Rectal smooth muscle tissue (tissue), 1 donor: ENCODE measurements at regions not wholly inside any gene's neighbourhood (a gene's known extent, or its start where the extent isn't known, plus 50 kb on each side); places are given as distances from the start of the nearest gene placed in this dataset.

ENCODE experiments used
- H3K27ac ChIP-seq: one replicate; pipeline ENCODE4 v1.7.0; 2013; ENCODE audit warnings: low read depth, low read length, inconsistent platforms
- H3K27me3 ChIP-seq: one replicate; pipeline ENCODE4 v1.7.0; 2013; ENCODE audit warnings: low read length; ENCODE audit not compliant: control insufficient read depth, insufficient read depth
- H3K36me3 ChIP-seq: one replicate; pipeline ENCODE4 v1.7.0; 2013; ENCODE audit warnings: low read length; ENCODE audit not compliant: control insufficient read depth, insufficient read depth
- H3K4me1 ChIP-seq: one replicate; pipeline ENCODE4 v1.7.0; 2013; ENCODE audit warnings: low read length; ENCODE audit not compliant: control insufficient read depth, insufficient read depth
- H3K4me3 ChIP-seq: one replicate; pipeline ENCODE4 v1.7.0; 2013; ENCODE audit warnings: low read length
- H3K9ac ChIP-seq: one replicate; pipeline ENCODE4 v1.7.0; 2013; ENCODE audit warnings: low read length

DNA sequence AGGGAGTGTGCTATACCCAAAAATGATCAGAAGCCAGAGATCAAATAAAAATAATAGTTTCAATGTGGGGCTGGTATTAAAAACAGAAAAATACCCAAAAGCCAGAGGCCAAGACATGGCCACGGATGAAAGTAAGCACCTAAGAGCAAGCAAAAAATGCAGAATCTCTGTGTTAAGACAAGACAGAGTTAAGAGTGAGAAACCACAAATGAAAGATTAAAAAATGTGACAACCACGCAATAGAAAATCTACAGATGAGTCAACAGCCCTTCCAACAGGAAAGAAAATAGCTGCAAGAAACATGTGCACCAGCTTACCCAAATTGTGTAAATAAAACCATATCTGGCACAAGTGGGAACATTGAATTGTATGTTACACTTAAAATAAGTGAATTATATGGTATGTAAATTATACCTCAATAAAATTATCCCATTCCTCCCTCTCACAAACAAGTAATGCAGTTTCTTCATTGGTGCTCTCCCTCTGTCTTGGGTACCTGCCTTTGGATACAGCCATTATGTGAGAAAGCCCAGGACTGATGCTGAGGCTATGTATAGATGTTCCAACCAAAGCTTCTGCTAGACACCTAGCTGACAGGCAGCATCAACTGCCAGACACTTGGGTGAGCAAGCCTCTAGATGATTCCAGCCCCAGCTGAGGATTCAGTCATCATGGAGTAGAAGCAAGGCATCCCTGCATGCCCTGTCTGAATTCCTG is 55.3 kb upstream of the UFL1 start:
- H3K27me3 ChIP-seq, result no peaks in the 10 kb centered on the region
- H3K4me3 ChIP-seq, result no peak overlapping the region
- no peaks in the 10 kb centered on the region for H3K4me1 ChIP-seq
- no peak overlapping the region for H3K9ac ChIP-seq
- H3K27ac ChIP-seq, result no peak overlapping the region
- no peaks in the 10 kb centered on the region for H3K36me3 ChIP-seq

DNA sequence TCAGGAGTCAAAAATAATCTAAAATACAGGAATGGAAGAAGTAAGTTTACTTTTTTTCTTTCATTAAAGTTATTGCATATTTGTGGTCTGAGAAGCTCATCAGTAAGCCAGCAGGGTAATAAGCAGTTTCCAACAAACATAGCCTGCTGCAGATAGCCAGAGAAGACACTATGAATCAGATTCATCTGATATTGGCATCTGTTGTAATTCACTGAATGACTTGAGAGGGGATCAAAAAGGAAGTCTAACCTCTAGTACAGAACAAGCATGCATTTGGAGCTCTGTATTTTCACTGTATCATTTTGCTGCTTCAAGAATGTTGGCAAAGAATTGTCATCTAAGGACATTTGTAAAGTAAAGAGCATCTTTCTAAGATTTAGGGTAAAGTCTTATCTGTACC is 53.8 kb upstream of the UFL1 start:
- H3K4me3 ChIP-seq, result no peak overlapping the region
- H3K27me3 ChIP-seq, result no peaks in the 10 kb centered on the region
- no peak overlapping the region for H3K9ac ChIP-seq

DNA sequence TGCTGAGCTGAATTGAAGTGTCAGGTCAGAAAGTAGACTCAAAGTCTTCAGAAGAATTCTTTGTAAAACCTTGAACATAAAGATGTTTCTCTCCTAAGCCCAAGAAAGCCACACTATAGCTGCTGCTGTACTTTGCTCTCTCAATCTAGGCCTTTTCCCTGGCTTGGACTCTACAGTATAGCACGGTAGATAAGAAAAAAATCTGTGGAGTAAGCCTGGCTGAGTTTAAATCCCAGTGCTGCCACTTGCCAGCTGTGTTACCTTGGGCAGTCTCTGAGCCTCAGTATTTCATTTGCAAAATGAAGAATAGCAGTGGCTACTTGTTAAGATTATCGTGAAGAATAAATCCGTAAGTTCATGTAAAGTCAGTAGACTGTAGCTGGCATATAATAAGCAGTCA is 53.3 kb upstream of the UFL1 start:
- Histone ChIP-seq H3K36me3 (no peaks in the 10 kb centered on the region), H3K27me3 (no peaks in the 10 kb centered on the region), H3K9ac (no peak overlapping the region), H3K27ac (no peak overlapping the region), H3K4me1 (no peaks in the 10 kb centered on the region), H3K4me3 (no peak overlapping the region)

More for the DNA sequence above, 53.8 kb upstream of the UFL1 start:
- H3K27ac ChIP-seq, result no peak overlapping the region
- no peaks in the 10 kb centered on the region for H3K4me1 ChIP-seq
- no peaks in the 10 kb centered on the region for H3K36me3 ChIP-seq

DNA sequence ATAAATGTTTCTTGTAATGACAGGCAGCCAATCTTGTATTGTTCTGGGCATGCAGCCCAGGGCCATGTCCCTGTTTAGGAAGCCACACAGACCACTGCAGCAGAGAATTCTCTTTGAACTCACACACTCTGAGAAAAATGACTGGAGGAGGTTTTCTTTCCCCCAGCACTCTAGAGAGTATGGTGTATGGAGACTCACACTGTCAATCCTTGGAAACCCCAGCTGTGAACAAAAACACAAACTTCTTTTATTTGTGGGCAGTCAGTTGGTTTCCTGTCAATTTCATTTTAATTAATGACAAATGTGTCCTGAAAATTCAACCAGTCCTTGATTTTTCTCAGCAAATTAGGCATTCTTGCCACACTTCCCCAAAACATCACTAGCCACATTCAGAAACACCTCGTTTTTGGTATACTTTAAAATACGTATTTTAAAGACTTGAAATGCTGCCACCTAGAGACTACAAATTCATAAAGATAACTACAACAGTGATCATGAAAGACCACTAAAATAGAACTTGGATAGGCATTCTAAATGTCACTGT is 52.9 kb upstream of the UFL1 start:
- Histone ChIP-seq H3K4me3 (no peak overlapping the region), H3K27me3 (no peaks in the 10 kb centered on the region), H3K9ac (no peak overlapping the region), H3K27ac (no peak overlapping the region), H3K36me3 (no peaks in the 10 kb centered on the region), H3K4me1 (no peaks in the 10 kb centered on the region)

DNA sequence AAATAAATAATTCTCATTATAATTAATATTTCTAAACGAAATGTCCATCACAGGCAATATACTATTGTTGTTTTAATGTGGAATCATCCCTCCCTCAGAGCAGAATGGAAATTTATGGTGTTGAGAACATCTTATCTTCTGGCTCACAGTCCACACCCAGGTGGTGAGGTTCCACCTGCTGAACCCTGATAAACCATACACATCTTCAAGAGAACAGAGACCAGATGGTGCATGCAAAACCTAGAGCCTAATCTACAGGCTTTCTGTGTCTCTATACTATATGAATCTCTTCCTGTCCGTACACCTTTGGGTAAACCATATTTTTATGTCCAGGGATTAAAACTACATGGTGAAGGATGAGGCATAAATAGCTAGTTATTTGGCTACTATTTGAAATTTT is 52.3 kb upstream of the UFL1 start:
- no peak overlapping the region for H3K9ac ChIP-seq
- no peak overlapping the region for H3K4me3 ChIP-seq
- H3K36me3 ChIP-seq, result no peaks in the 10 kb centered on the region
- H3K4me1 ChIP-seq, result no peaks in the 10 kb centered on the region
- H3K27ac ChIP-seq, result no peak overlapping the region
- no peaks in the 10 kb centered on the region for H3K27me3 ChIP-seq

DNA sequence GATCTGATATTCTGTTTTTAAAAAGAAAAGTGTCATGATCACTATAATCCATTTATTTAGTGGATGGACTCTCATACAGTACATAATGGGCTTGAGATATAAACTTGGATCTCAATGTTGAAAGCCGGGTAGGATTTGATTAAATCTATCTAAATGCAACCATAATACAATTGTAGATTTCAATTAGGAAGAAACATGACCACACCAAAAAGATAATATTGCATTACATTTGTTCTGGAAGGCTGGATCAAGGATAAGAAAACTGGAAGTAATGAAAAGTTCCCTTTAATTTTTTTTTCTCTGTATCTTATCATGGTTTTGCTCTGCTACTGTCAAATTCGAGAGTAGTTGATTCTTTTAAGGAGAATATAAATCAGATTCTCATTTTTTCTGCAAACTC is 51.3 kb upstream of the UFL1 start:
- Histone ChIP-seq H3K36me3 (no peaks in the 10 kb centered on the region), H3K4me1 (no peaks in the 10 kb centered on the region), H3K9ac (no peak overlapping the region), H3K27me3 (no peaks in the 10 kb centered on the region), H3K27ac (no peak overlapping the region), H3K4me3 (no peak overlapping the region)
